GM21423 (cell line): ENCODE measurements at regions not wholly inside any gene's neighbourhood (a gene's known extent, or its start where the extent isn't known, plus 50 kb on each side); places are given as distances from the start of the nearest gene placed in this dataset.
"Not testable (repeated sequence)": the region's sequence is repeated elsewhere in the genome, so short reads cannot be mapped to it uniquely, and the experiment has no call there.

Experiments used
- ATAC-seq: cut with Tn5 transposase; IDR thresholded peaks from one replicate; pipeline ENCODE4 v1.9.1; 2021; ENCODE audit warnings: mild to moderate bottlenecking, moderate library complexity; ENCODE audit not compliant: unreplicated experiment

GRCh38 chrY:7419165-7419564 lies 507.6 kb upstream of the AMELY start:
- ATAC-seq, result no peak

- no peak for ATAC-seq
Observed at GRCh38 chrY:7417946-7418345, 506.4 kb upstream of the AMELY start.

GRCh38 chrY:7416406-7416805 lies 504.9 kb upstream of the AMELY start:
- ATAC-seq, result no peak

GRCh38 chrY:7415157-7415633 lies 503.6 kb upstream of the AMELY start:
- no peak for ATAC-seq

GRCh38 chrY:7390056-7390455 lies 478.5 kb upstream of the AMELY start:
- no peak for ATAC-seq

GRCh38 chrY:7382988-7383387 lies 471.4 kb upstream of the AMELY start:
- no peak for ATAC-seq

GRCh38 chrY:7377091-7377490 lies 465.5 kb upstream of the AMELY start:
- no peak for ATAC-seq

- ATAC-seq, result not testable (repeated sequence)
Observed at GRCh38 chrY:7374485-7374884, 462.9 kb upstream of the AMELY start.

GRCh38 chrY:7371953-7372352 lies 460.4 kb upstream of the AMELY start:
- not testable (repeated sequence) for ATAC-seq

GRCh38 chrY:7371026-7371425 lies 459.5 kb upstream of the AMELY start:
- not testable (repeated sequence) for ATAC-seq

- ATAC-seq, result no peak
Observed at GRCh38 chrY:7359520-7359919, 448.0 kb upstream of the AMELY start.

- ATAC-seq, result no peak
Observed at GRCh38 chrY:7358103-7358752, 446.7 kb upstream of the AMELY start.

- ATAC-seq, result not testable (repeated sequence)
Observed at GRCh38 chrY:7355891-7356290, 444.3 kb upstream of the AMELY start.

GRCh38 chrY:7344661-7345060 lies 433.1 kb upstream of the AMELY start:
- ATAC-seq, result no peak

- ATAC-seq, result no peak
Observed at GRCh38 chrY:7343261-7343660, 431.7 kb upstream of the AMELY start.

GRCh38 chrY:7342732-7343131 lies 431.2 kb upstream of the AMELY start:
- ATAC-seq, result not testable (repeated sequence)

- ATAC-seq, result no peak
Observed at GRCh38 chrY:7339391-7340087, 428.0 kb upstream of the AMELY start.

GRCh38 chrY:7336023-7336873 lies 424.7 kb upstream of the AMELY start:
- ATAC-seq, result no peak

- no peak for ATAC-seq
Observed at GRCh38 chrY:7334449-7334848, 422.9 kb upstream of the AMELY start.

- no peak for ATAC-seq
Observed at GRCh38 chrY:7326296-7327246, 415.0 kb upstream of the AMELY start.
